Fibroblast of skin of left quadriceps (primary cell): ENCODE measurements at regions not wholly inside any gene's neighbourhood (a gene's known extent, or its start where the extent isn't known, plus 50 kb on each side); places are given as distances from the start of the nearest gene placed in this dataset.
"Not testable (repeated sequence)": the region's sequence is repeated elsewhere in the genome, so short reads cannot be mapped to it uniquely, and the experiment has no call there.

Experiments used
- DNase-seq, 2 experiments: peaks; one replicate each; pipeline ENCODE4 v3.0.0-alpha.2; 2013; ENCODE audit warnings: low read depth in 2 of 2

DNA sequence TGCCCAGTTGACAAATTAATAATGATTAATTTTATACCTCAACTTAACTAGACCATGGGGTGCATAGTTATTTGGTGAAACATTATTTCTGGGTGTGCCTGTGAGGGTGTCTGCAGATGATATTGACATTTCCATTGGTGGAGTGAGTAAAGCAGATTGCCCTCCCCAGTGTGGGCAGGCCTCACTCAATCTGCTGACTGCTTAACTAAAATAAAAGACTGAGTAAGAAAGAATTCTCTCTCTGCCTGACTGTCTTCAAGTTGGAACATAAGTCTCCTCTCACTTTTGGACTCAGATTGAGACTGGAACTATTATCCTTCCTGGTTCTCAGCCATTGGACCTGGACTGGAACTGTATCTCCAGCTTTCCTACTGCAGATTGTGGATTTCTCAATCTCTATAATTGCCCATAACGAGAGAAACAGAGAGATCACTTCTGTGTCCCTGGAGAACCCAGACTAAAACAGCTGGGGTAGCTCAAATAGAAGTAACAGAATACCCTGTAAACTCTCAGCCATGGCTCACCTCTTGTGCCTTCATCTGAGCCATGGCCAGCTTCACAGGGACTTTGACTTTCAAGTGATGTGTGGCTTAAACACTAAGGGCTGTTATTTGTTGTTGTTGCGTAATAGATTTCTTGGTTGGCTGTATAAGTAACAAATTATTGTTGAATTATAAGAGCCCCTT lies 575.3 kb upstream of the RAB6C start:
- DNase-seq = no peak

DNA sequence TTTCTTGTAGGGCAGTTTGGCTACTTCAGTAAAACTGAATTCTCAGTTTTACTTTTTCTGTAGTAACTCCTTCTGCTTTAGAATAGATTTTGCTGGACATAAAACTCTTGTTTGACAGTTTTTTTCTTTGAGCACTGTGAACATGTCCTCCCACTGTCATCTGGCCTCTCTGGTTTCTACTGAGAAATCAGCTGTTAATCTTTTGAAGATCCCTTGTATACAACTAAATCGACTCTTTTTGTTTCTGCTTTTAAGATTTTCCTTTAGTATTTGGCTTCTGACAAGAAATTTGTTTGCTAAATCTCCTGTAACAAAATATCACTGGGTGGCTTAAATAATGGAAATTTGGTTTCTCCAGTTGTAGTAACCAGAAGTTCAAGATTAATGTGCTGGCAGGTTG lies 570.9 kb upstream of the RAB6C start:
- DNase-seq = no peak

DNA sequence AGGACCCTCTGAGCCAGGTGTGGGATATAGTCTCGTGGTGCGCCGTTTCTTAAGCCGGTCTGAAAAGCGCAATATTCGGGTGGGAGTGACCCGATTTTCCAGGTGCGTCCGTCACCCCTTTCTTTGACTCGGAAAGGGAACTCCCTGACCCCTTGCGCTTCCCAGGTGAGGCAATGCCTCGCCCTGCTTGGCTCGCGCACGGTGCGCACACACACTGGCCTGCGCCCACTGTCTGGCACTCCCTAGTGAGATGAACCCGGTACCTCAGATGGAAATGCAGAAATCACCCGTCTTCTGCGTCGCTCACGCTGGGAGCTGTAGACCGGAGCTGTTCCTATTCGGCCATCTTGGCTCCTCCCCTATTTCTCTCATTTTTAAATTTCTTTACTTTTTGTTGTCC lies 562.4 kb upstream of the RAB6C start:
- not testable (repeated sequence) for DNase-seq

DNA sequence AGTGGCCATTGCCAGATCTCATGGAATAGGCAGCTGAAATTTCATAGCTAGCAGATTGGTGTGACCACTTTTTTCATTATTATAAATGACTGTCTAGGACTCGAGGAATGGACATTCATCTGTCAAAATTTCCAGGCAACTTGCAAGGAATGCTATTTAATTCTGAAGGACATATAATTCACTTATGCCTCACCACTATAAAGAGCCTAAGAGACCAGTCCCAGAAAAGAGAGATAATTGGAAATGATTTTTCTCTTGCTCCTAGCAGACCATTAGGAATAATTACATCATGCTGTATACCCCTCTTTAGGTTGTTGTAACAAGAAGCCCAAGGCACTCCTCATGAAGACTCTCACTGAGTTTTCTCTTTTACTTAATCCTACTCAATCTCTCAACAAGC lies 557.4 kb upstream of the RAB6C start:
- DNase-seq = no peak

DNA sequence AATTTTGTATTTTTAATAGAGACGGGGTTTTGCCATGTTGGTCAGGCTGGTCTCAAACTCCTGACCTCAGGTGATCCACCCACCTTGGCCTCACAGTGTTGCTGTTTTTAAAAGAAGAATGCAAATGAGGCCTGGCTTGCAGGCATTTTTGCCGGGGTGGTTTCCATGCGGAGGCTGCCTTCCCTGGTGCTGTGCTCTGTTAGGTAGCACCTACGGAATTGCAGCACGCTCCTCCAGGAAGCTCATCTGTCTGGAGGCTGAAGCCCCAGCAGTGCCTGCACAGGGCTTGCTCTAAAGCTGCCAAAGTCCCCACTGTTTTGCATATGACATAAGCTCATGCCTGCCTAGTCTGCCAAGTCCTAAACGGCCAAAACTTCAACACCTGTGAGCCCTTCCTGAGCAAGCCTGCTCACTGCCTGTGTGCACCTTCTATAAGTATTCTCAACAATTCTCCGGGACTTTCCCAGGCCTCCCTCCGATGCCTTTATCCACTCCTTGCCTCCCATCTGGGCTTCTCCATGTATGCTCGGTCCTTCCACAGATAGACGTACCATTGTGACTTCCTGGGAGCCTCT lies 551.3 kb upstream of the RAB6C start:
- no peak for DNase-seq

DNA sequence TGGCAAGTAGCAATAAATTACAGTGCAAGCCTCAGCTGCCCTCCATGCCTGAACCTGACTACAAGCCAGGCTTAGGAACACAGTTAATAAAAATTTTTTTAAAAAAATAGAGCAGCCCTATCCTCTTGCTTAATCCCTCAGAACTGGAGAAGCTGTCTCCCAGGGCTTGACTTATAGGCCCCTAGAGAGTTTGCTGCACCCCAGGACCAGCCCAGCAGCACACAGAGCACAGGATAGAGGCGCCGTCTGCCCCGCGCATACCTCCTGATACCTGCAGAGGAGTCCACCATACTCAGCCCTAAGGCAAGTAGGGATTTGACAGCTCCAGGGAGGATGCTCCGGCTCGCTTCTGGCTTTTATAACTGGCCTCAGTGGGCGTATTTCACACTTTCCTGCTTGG lies 548.6 kb upstream of the RAB6C start:
- DNase-seq = no peak

DNA sequence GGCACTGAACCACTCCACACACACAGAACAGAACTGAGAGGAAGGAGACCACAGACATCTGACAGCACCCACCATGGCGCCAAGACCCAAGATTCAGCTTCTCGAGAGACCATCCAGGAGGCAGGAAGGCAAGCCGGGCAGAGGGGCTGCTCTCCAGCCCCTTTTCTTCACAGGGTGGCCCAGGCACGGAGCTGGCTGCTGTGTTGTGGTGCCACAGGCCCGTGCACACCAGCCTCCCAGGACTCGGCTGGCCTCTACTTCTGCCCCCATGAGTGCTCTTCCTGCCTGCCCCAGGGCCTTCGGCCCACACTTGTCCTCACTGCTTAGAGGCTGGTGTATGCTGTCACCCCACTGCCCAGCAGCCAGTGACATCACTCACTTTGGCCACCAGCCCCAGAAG lies 547.6 kb upstream of the RAB6C start:
- no peak for DNase-seq

DNA sequence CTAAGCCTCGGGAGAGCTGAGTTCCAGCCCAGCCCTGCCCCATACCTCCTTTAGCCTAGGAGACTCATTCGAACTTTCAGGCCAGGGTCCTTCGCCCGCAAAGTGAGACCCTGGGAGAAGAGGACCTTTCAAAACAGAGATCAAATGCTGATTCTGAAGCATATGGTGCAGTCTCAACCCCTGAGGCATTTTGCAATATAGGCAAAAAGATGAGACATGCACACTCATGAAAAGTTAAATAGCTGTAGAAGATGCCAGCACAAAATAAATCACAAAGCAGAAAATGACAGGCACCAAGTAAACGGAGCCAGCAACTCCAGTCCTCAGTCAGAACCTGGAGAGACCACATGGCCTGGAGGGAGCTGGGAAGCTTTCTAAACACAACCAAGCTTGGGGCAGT lies 542.7 kb upstream of the RAB6C start:
- no peak for DNase-seq

DNA sequence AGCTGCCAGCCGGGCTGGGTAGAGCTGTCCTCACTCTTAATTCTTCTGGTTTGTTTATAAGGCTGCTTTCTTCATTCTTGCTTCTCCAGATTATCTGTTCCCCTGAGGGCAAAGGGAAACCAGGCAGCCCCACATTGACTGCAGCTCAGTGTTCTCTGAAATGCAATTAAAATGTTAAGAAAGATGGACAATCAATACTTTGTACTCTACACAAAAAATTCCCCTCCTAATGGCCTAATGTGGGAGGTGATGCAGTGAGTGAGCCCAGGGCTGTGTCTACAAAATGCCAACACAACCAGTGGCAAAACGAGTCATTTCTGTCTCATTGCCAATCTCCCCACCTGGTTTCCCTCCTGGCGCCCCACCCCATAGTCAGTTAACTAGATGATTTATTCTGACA lies 541.7 kb upstream of the RAB6C start:
- DNase-seq = no peak

DNA sequence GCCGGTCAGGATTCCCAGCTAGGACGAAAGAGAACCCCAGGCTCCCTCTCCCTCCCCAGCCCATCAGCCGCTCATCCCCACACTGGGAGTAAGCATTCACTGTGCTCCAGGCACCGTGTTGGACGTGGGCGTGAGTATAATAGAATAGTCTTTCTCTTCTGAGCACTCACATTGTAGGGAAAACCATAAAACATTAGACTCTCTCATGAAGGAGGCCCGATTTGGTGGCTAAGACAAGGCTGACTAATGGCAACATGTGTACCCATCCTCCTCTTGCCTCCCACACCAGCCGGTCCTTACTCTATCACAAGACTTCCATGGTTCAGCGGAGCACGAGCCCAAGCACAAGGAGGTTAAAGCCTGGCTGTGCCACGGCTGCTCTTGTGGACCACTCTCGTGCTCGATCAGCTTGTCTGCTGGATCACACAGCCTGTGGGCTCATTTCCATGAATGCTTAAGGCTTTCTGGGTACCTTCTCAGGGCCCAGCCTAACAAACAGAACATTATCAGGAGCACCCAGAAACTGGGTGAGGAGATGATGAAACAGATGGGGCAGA lies 540.9 kb upstream of the RAB6C start:
- no peak for DNase-seq

DNA sequence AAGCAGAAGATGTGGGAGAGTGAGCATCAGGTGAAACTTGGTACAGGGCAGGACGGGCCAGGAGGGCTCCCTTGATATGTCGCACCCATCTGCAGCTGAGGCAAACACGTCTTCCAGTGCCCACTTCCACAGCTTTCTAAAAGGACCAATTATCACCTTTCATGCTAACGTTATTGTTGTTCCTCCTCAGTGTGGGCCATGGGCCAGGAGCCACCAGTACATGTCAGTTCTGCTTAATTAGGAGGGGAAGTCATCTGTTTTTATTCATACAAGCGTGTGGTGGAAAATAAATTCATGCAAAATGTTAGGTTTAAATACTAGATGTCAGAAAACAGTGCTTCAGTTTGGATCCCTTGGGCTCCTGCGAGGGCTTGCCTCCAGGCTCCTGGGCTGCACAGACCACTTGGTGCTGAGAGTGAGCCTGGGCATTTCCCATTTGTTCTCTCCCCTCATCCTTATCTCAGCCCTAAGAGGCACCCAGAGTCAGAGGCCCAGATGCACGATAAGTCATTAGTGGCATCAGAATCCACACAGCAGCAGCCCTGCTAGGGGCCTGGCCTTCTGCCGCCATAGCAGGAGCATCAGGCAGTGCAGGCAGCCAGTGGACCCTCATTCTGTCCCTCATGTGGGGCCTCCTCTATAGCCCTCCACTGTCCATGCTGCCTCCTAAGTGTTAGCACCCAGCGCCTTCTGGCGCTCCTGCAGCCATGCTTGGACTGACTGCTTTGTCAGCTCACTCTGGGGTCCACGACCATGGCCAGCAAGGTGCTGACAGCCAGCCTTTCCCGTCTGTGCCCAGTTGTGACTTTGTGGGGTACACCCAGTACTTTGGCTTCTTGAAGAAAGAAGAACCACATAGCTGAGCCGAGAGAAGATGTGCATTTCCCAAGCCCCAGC lies 539.8 kb upstream of the RAB6C start:
- DNase-seq = no peak

DNA sequence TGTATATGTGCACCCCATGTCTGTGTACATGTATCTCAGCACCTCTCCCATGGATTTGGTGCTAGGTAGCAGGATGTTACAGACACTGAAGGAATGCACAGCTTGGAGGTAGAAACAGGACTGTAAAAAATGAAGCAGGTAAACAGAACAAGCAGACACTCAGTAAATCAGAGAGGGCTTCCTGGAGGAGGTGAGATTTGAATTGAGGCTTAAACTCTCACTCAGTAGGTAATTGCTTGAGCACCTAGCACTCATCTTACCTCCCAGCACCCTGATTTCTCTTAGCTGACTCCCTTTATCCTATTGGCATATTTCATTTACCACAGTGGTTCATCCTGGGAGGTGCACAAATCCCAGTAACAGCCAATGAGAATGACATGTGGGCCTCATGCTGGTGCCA lies 537.9 kb upstream of the RAB6C start:
- no peak for DNase-seq

DNA sequence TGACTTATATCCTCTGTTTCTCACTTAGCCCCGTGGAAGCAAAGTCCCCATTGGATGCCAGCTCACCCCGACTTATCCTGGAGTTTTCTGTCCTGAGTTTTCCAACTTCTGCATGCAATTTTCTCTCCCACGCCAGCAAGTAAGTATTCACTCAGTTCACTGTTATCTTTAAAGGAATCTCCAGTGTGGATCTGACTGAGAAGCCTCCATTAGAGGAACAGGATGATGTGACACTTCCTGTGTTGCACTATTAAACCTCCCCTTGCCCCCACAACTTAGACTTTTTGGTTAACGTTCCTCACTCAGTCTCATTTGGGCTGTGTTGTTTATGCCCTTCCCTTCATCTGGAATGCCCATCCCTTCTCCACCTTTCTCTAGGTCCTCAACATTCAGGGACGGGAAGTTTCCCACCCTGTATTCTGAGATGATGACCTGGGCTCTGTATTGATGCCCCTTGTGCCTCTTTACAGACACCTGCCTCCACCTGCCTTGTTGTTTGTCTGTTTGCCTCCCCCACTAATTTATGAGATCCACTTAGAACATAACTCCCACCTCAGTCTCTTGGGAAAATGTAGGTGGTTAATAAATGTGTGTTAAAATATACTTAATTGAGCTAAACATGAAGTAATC lies 536.1 kb upstream of the RAB6C start:
- no peak for DNase-seq

DNA sequence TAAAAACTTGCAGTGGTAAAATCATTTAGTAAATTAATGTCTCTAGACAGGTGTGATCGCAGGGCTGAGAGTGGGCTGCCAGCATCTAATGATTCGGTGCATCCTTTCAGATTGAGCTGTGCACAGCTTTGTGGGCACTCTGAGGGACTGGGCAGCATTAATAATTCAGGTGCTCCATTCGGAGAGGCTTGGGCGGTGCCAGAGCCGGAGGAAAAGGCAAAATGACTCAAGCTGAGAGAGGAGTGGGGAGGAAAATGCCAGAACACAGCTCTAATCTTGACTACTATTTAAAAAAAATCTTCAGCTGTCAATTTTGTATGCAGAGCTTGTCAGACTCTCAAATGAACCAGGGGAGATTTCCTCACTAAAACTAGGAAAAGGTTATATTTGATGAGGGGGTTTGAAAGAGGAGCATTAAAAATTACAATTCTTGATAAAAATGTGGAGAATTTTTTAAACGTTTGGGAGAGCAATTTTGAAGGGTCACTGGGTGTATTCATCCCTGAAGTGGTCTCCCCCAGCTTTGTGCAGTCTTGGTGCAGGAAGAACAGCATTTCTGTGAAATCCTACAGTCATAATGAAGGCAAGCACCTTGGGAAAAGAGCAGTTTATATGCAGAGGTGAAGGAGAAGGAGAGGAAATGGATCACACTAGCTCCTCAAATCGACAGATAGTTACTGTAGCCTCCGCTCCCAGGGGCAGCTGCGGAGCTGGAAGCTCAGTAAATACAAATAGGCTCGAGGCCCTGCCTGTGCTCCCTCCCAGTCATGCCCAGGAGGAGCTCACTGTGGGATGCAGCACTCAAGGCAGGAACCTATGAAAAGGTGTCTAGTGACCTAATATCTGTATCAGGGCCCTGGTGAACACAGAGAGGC lies 535.4 kb upstream of the RAB6C start:
- DNase-seq = no peak

DNA sequence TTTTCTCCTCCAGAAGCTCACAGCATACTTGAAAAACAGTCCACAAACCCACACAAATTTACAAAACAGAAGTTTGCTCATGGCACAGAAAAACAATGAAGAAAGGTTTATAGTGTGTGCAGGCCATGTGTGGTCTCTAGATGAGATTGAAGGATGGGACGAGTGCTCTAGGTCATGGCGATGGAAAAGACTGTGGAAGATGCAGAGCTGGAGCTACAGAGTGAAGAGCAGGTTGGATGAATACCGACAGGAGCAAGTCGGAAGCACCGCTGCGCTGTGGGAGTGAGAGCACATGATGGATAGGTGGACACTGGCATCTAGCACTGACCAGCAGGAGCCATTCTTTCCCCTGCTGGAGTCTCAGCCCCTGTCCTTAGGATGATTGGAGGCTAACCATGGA lies 534.7 kb upstream of the RAB6C start:
- DNase-seq = no peak

DNA sequence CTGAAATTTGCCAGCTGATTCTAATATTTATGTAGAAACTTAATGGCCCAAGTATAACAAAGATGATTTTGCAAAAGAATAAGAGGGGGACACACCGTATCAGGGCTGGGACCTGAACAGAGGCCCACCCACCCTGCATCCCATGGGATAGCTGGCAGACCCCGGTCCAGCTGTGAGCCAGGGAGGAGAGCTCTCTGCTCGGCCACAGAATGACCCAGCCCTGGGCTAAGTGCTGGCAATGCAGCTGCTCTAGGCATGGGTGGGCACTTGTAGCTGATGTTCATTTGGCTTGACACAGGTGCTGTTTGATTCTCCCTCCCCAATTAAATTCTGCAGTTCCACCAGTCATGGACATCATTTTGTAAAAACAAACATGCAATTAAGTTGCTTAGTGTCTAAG lies 522.8 kb upstream of the RAB6C start:
- no peak for DNase-seq

DNA sequence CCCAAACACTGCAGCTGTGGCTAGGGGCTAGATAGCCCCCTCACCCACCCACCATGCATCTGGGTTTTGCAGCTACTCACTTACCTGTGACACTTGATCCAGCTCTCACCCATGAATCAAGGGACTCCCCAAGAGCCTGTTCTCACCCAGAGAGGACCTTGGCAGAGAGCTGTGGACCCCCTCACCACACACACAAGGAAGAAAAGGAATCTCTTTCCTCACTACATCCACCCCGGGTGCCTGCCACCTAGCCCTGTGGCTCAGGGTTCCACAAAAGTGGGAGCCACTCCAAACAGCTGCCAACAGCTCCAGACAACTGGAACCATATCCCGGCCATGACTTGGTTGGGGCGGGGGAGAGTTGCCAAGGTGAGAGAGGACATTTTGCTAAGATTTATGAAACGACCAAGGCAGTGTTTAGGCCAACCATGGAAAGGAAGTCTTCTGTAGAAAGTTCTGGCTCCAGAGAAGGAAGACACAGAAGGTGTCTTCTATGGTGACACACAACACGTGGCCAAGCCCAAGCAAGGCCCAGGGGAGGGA lies 522.1 kb upstream of the RAB6C start:
- no peak for DNase-seq

DNA sequence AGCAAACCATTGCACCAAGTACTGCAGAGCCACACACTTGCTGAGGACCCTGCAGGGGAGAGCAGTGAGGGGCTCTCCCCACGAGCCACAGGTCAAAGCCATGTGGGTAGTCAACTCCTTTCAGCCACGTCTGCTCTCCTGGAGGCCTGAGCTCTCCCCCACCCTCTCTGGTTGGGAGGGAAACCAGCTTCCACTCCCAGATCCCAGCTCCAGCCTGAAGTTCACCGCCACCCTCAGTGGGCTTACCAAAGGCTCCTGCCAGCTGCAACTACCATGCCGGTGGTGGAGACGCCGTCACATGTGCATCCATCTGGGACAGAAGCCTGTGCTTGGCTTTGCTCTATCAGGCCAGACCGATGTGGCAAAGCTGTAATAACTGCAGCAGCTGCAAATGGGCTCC lies 521.5 kb upstream of the RAB6C start:
- no peak for DNase-seq

DNA sequence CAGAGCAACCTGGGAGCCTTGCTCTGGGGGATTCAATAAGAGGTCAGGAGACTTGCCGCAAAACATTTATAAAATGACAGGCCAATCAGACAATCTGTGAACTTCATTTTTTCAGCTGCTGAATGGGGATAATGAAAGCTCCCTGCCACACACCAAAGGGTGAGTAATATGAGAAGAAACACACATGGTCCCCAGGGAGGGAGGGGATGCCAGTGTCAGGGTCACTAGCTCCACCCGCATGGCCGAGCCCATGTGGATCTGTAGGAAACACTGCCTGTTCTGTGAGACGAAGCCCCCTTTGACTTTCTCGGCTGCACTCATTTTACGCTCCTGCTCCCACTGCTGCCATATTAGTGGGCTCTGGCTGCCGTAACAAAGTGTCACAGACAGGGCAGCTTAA lies 521.0 kb upstream of the RAB6C start:
- no peak for DNase-seq

DNA sequence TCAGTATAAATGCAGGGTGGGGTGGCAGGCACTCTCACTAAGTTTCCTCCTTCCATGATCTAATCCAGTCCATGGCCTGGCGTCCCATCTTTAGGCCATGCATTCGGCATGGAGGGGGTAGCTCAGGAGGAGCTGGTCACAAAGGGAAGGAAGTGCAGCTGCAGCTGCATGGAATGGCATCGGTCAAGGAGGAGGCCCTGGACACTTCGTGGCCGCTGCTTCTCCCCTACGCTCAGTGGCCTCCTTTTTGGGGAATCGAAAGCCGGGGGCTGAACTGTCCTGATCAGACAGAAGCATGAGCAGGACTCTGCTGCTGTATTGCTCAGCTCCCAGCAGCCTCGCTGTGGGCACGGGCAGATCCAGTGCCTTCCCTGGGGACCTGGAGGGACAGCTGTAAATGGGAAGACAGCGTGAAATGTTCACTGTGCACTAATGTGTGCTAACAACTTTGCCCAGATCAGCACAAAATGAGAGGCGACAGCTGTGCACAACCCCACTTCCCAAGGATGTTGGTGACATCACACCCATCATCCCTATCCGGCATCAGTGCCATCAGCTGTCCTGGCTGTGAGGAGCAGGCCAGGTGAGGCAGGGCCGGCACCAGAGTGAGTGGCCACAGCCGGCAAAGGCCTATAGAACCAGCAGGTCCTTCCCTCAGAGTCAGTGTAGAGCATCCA lies 520.1 kb upstream of the RAB6C start:
- DNase-seq = no peak
